Colonic mucosa (tissue), 4 donors: ENCODE measurements at regions not wholly inside any gene's neighbourhood (a gene's known extent, or its start where the extent isn't known, plus 50 kb on each side); places are given as distances from the start of the nearest gene placed in this dataset.

Experiments
- DNase-seq: peaks from one replicate; pipeline ENCODE4 v3.0.0-alpha.2; 2020
- H3K27ac ChIP-seq: fragments of 200-600 bp; one replicate; pipeline ENCODE4 v1.8.0; 2021
- H3K27me3 ChIP-seq: fragments of 200-600 bp; one replicate; pipeline ENCODE4 v1.8.0; 2021
- H3K36me3 ChIP-seq: fragments of 200-600 bp; one replicate; pipeline ENCODE4 v1.8.0; 2021
- H3K4me1 ChIP-seq: fragments of 200-600 bp; one replicate; pipeline ENCODE4 v1.8.0; 2021; ENCODE audit warnings: mild to moderate bottlenecking
- H3K4me3 ChIP-seq: fragments of 200-600 bp; one replicate; pipeline ENCODE4 v1.8.0; 2021
- H3K9ac ChIP-seq, 2 donors: one replicate each; pipeline ENCODE4 v1.7.0; 2013; ENCODE audit warnings: control low read depth in 2 of 2, low read depth in 2 of 2, low read length in 2 of 2
- H3K9me3 ChIP-seq: fragments of 200-600 bp; one replicate; pipeline ENCODE4 v1.8.0; 2021
- CTCF ChIP-seq: fragments of 200-600 bp; IDR thresholded peaks from one replicate; pipeline ENCODE4 v1.8.0; 2022; ENCODE audit warnings: antibody characterized with exemption, mild to moderate bottlenecking
- intact Hi-C: fragments of 100-400 bp; cut with DNase I; formaldehyde crosslinking; loops from one replicate; pipeline ENCODE4 v1.14.1; 2022
- donor health status: healthy.
- donor health status: DM: no; HTN: no; CAD: no.
- donor health status: DM: no; HTN: no; CAD: no.

DNA sequence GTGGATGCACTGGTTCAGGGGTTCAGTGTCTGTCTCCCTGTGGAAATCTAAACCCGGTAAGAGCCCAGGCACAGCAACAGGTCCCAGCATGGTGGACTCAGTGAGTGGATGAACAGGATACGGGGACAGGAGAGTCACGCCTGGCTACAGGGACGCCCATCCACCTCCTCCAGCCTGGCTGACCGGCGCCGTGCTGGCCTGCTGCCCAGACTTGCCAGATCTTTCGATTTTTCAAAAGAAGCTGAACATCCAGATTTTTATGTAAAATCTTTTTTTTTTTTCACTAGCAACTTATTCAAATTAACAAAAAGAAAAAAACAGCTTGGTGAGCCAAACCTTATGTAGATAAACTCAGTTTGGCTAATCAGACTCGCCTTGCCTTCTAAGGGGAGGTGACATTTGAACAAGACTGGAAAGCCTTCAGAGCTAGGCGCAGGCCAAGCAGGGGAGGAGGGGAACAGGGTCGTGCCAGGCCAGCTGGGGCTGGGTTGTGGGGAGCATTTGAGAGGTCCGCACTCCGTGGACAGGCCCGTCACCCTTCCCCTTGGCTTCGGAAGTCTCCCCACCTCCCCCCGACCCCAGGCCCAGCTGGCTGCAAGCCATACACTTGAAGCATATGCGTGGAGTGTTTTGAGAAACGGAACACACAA lies 87.8 kb upstream of the NCOR2 start:
- Histone ChIP-seq H3K9ac (peak overlapping the region in 1 of 2 donors; percentile 50), H3K36me3 (no peaks in the 10 kb centered on the region), H3K4me1 (no peaks in the 10 kb centered on the region), H3K27me3 (no peaks in the 10 kb centered on the region), H3K9me3 (no peaks in the 10 kb centered on the region), H3K27ac (peak overlapping the region; percentile 77), H3K4me3 (no peak overlapping the region)
- DNase-seq: no peak
- intact Hi-C loops: no loop called here
- TF ChIP-seq CTCF: no peak

- H3K4me3 ChIP-seq: no peak overlapping the region
- H3K27me3 ChIP-seq: no peaks in the 10 kb centered on the region
- no peaks in the 10 kb centered on the region for H3K9me3 ChIP-seq
- intact Hi-C loops: no loop called here
- H3K27ac ChIP-seq: peak overlapping the region; percentile 77
- H3K4me1 ChIP-seq: no peaks in the 10 kb centered on the region
- no peaks in the 10 kb centered on the region for H3K36me3 ChIP-seq
- DNase-seq: no peak
- TF ChIP-seq CTCF: no peak
- H3K9ac ChIP-seq: peak overlapping the region in 1 of 2 donors; percentile 43
Measured at GRCh38 chr12:124654666-124655047, 87.2 kb upstream of the NCOR2 start.

DNA sequence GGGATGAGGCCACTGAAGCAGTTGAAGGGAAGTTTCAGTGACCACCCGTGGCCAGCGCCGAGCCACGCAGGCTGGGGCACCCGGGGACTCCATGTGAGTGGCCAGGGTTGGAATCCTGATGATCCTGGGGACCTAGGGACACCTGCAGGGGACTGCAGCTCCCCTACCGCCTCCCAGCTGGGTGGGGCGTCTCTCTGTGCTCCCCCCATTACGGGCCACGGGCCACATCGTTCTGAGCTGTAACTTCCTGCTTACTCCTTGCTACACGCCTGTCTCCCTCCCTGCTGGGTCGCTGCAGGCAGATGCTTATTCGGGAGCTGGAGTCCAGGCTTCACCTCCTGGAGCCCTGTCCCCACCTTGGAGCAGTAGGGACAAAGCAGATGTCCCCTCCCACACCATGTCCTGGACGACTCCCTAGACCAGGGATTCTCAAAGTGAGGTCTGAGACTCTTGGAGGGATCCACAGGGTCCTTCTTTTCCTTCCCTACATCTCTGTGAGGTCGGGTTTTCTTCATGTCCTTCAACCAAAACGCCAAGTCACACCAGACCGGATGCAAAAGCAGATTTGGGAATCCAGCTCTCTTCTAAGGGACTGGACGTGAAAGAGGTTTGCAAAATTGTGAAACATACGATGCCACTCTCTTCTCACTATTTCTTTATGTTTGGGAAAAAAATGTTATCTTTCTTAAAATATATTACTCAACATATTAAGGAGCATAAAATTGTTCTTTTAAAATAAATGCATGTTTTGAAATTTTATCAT lies 85.9 kb upstream of the NCOR2 start:
- TF ChIP-seq CTCF: no peak
- H3K27me3 ChIP-seq: no peaks in the 10 kb centered on the region

DNA sequence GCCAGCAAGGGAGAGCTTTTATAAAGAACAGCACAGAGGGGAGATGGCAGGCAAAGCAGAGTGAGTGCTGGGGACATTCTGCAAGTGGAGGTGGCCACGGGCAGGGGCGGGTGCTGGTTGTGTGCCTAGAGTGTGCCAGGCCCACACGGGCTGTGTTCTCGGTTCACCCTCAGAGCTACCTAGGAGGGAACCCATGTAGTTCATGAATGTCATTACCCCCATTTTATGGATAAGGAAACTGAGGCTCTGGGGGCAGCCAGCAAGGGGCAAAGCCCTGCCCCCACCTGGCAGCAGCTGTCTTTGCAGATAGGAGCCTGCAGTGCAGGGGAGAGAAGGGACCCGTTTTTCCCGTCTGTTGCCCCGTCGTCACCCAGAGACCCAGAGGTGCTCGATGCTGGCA lies 85.2 kb upstream of the NCOR2 start:
- intact Hi-C loops: no loop called here
- H3K36me3 ChIP-seq: no peaks in the 10 kb centered on the region
- TF ChIP-seq CTCF: no peak
- no peak overlapping the region for H3K27ac ChIP-seq
- H3K27me3 ChIP-seq: no peaks in the 10 kb centered on the region
- H3K4me1 ChIP-seq: no peaks in the 10 kb centered on the region
- H3K4me3 ChIP-seq: no peak overlapping the region
- no peak overlapping the region for H3K9ac ChIP-seq
- no peak for DNase-seq
- H3K9me3 ChIP-seq: no peaks in the 10 kb centered on the region

More for the DNA sequence above, 85.9 kb upstream of the NCOR2 start:
- Histone ChIP-seq H3K9me3 (no peaks in the 10 kb centered on the region), H3K4me3 (no peak overlapping the region), H3K4me1 (no peaks in the 10 kb centered on the region), H3K9ac (peak overlapping the region in 1 of 2 donors; percentile 50), H3K27ac (no peak overlapping the region), H3K36me3 (no peaks in the 10 kb centered on the region)
- no peak for DNase-seq
- intact Hi-C loops: no loop called here

- H3K27ac ChIP-seq: no peak overlapping the region
- no peak for DNase-seq
- H3K9ac ChIP-seq: no peak overlapping the region
Measured at GRCh38 chr12:124651516-124652273, 84.3 kb upstream of the NCOR2 start.

More at GRCh38 chr12:124651516-124652273, 84.3 kb upstream of the NCOR2 start:
- Histone ChIP-seq H3K9me3 (no peaks in the 10 kb centered on the region), H3K4me3 (no peak overlapping the region), H3K36me3 (no peaks in the 10 kb centered on the region), H3K27me3 (no peaks in the 10 kb centered on the region), H3K4me1 (no peaks in the 10 kb centered on the region)
- TF ChIP-seq CTCF: no peak
- intact Hi-C loops: no loop called here
